GM10248 (cell line): ENCODE measurements at regions not wholly inside any gene's neighbourhood (a gene's known extent, or its start where the extent isn't known, plus 50 kb on each side); places are given as distances from the start of the nearest gene placed in this dataset.
"Not testable (repeated sequence)": the region's sequence is repeated elsewhere in the genome, so short reads cannot be mapped to it uniquely, and the experiment has no call there.

ENCODE experiments used
- CTCF ChIA-PET: fragments of 300-600 bp; sonication (Branson Sonifier 250); formaldehyde crosslinking; extraction: SDS; loops from one replicate; lab custom pipeline; 2021; ENCODE audit warnings: antibody characterized with exemption; lab: Yijun Ruan, JAX
- POLR2A ChIA-PET: fragments of 350-650 bp; sonication (Branson Sonifier 250); formaldehyde crosslinking; extraction: SDS; loops from one replicate; lab custom pipeline; 2020; ENCODE audit warnings: antibody characterized with exemption; lab: Yijun Ruan, JAX
- DNase-seq: peaks from one replicate; pipeline ENCODE4 v3.0.0; 2012; ENCODE audit errors: extremely low spot score
- TF ChIP-seq, protein P1 (sequence below): IDR thresholded peaks from 2 replicates; pipeline ENCODE4 v1.5.1; 2012; ENCODE audit warnings: mild to moderate bottlenecking, low read depth; ENCODE audit errors: extremely low read depth, missing control alignments, control extremely low read depth

DNA sequence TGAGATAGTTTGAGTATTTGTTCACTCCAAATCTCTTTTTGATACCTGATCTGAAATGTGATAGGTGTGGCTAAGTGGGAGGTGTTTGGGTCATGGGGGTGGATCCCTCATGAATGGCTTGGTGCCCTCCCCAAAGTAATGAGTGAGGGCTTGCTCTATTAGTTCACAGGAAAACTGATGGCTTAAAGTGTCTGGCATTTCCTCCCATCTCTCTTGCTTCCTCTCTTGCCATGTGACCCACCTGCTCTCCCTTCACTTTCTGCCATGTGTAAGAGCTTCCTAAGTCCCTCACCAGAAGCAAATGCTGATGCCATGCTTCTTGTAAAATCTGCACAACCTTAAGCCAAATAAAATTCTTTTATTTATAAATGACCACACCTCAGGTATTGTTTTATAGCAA is 61.1 kb downstream of the MAD2L1 start:
- no peak for DNase-seq
- TF ChIP-seq, protein P1, sequence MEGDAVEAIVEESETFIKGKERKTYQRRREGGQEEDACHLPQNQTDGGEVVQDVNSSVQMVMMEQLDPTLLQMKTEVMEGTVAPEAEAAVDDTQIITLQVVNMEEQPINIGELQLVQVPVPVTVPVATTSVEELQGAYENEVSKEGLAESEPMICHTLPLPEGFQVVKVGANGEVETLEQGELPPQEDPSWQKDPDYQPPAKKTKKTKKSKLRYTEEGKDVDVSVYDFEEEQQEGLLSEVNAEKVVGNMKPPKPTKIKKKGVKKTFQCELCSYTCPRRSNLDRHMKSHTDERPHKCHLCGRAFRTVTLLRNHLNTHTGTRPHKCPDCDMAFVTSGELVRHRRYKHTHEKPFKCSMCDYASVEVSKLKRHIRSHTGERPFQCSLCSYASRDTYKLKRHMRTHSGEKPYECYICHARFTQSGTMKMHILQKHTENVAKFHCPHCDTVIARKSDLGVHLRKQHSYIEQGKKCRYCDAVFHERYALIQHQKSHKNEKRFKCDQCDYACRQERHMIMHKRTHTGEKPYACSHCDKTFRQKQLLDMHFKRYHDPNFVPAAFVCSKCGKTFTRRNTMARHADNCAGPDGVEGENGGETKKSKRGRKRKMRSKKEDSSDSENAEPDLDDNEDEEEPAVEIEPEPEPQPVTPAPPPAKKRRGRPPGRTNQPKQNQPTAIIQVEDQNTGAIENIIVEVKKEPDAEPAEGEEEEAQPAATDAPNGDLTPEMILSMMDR = no peak
- ChIA-PET CTCF (interaction anchor here (1.0 kb wide), 1 partner anchor 13 kb away, joined by 4 read pairs; no protein-coding TSS in a partner anchor), POLR2A (no interaction called here)

GRCh38 chr4:120005076-120005475 is 61.6 kb downstream of the MAD2L1 start:
- POLR2A ChIA-PET = no interaction called here
- CTCF ChIA-PET = no interaction called here
- TF ChIP-seq, protein P1 = no peak
- DNase-seq = no peak

GRCh38 chr4:120004054-120004453 is 62.6 kb downstream of the MAD2L1 start:
- ChIA-PET CTCF (interaction anchor here (1.5 kb wide), 1 partner anchor 12 kb away, joined by 3 read pairs; no protein-coding TSS in a partner anchor), POLR2A (no interaction called here)
- no peak for DNase-seq
- TF ChIP-seq, protein P1 = no peak

DNA sequence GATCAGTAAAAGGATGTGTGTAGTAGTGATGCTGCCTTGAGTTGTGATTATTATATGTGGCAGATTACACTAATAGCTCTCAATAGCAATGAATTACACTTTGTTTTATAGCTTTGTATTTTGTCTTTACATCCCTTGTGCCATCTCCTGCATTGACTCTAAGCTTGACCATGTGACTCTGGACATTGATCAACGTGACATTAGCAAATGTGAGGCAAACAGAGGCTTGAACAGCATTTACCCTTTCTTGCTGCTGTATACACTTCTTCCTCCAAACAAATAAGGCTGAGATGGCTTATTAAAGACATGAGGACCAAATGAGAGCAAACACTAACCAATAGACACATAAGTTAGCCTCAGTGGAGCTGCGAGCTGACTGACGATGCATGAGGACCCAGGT is 63.5 kb downstream of the MAD2L1 start:
- TF ChIP-seq, protein P1 = no peak
- DNase-seq = no peak
- CTCF ChIA-PET = interaction anchor here (1.4 to 1.5 kb wide), 2 partner anchors 13 to 22 kb away, joined by 3 read pairs; no protein-coding TSS in a partner anchor
- POLR2A ChIA-PET = no interaction called here

DNA sequence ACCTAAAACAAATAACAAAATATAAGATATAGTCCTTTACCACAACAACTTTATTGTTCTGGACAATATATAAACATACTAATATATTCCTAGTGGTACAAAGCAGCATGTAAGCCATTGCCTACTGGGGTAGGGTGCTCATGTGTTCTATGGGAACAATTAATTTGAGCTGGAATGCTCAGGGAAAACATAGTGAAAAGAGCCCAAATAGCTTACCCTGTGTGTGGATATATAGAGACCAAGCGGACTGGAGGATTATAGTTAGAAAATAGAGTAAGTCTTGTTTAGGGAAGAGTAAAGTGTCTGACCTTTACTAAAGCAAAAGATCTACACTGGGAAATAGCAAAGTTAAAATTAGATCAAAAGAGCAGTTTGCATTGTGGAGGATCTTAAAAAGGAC is 64.8 kb downstream of the MAD2L1 start:
- CTCF ChIA-PET = interaction anchor here (1.4 kb wide), 1 partner anchor 21 kb away, joined by 3 read pairs; no protein-coding TSS in a partner anchor
- TF ChIP-seq, protein P1 = no peak

GRCh38 chr4:120000591-120001296 is 65.9 kb downstream of the MAD2L1 start:
- ChIA-PET CTCF (interaction anchor here (0.7 kb wide), 1 partner anchor 372 kb away, joined by 3 read pairs; the partner anchor contains the start of gene PDE5A), POLR2A (no interaction called here)
- DNase-seq = no peak
- TF ChIP-seq, protein P1 = no peak

More for the DNA sequence above, 64.8 kb downstream of the MAD2L1 start:
- POLR2A ChIA-PET = no interaction called here
- no peak for DNase-seq

DNA sequence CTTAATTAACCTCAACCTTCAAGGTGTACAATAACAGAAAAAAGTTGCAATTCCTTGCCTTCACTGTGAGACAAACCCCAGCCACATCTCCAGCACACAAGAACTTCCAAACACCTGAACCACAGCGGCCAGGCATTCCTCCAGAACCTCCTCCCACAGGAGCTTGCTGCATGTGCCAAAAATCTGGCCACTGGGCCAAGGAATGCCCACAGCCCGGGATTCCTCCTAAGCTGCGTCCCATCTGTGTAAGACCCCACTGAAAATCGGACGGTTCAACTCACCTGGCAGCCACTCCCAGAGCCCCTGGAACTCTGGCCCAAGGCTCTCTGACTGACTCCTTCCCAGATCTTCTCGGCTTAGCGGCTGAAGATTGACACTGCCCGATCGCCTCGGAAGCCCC is 70.6 kb downstream of the MAD2L1 start:
- CTCF ChIA-PET, POLR2A ChIA-PET, DNase-seq: not testable (repeated sequence)
